HCT116 (cell line): ENCODE measurements at regions not wholly inside any gene's neighbourhood (a gene's known extent, or its start where the extent isn't known, plus 50 kb on each side); places are given as distances from the start of the nearest gene placed in this dataset.

Experiments used
- ATAC-seq: fragments of 200-7000 bp; cut with Tn5 transposase; 2 replicates; pipeline ENCODE4 v1.9.1; 2020; ENCODE audit warnings: mild to moderate bottlenecking, moderate library complexity
- BruUV-seq: library from RNA; stranded (reverse); fragments of 400-500 nt; replicated peaks from 2 replicates; lab custom pipeline; 2021; lab: Mats Ljungman, UMichigan
- CTCF ChIA-PET: fragments of 300-600 bp; sonication (Branson Sonifier 250); formaldehyde crosslinking; loops from one replicate; lab custom pipeline; 2021; ENCODE audit warnings: antibody characterized with exemption; lab: Charles Lee
- POLR2A ChIA-PET: fragments of 300-600, 350-600 bp; sonication (Branson Sonifier 250); formaldehyde crosslinking; loops from one replicate; lab custom pipeline; 2021; ENCODE audit warnings: antibody characterized with exemption; lab: Charles Lee
- RAD21 ChIA-PET, 2 experiments: fragments of 300-600 bp; sonication (Branson Sonifier 250); formaldehyde crosslinking; loops; one replicate each; lab custom pipeline; 2023; ENCODE audit warnings: low total read pairs in 2 of 2; ENCODE audit not compliant: uncharacterized antibody in 2 of 2, unreplicated experiment in 2 of 2, low non-redundant PET in 1 of 2; lab: Charles Lee
- DNase-seq: peaks from one replicate; pipeline ENCODE4 v3.0.0-alpha.2; 2010; ENCODE audit warnings: low read depth, low spot score
- H2AFZ ChIP-seq: fragments of 200-600 bp; shearing (Covaris generic), sonication (generic); 2 replicates; pipeline ENCODE4 v1.6.1; 2017; ENCODE audit warnings: low read depth, mixed run types, mixed read lengths, antibody characterized with exemption, low read length; ENCODE audit not compliant: poor library complexity, severe bottlenecking
- H3K27ac ChIP-seq: 2 replicates; pipeline ENCODE4 v1.5.1; 2012; ENCODE audit warnings: low read depth, low read length
- H3K27me3 ChIP-seq: fragments of 200-600 bp; sonication (generic); 2 replicates; pipeline ENCODE4 v1.6.1; 2016; ENCODE audit warnings: mixed run types, low read length, mixed read lengths; ENCODE audit not compliant: insufficient read depth
- H3K36me3 ChIP-seq, 2 experiments: fragments of 200-500 bp in 1 of 2; fragments of 200-600 bp in 1 of 2; sonication (Bioruptor generic) in 1 of 2; sonication (generic) in 1 of 2; 2 replicates each; pipeline versions ENCODE4 v1.5.1 to v1.6.1; 2014 to 2016; ENCODE audit warnings: low read length in 2 of 2, inconsistent platforms in 1 of 2, mixed read lengths in 1 of 2, mixed run types in 1 of 2; ENCODE audit not compliant: insufficient read depth in 2 of 2, control insufficient read depth in 1 of 2
- H3K4me1 ChIP-seq, 2 experiments: fragments of 200-600 bp in 1 of 2; sonication (generic) in 1 of 2; 2 replicates each; pipeline versions ENCODE4 v1.5.1 to v1.6.1; 2012 to 2017; ENCODE audit warnings: low read length in 2 of 2, inconsistent platforms in 1 of 2, mild to moderate bottlenecking in 1 of 2, mixed read lengths in 1 of 2, mixed run types in 1 of 2, moderate library complexity in 1 of 2; ENCODE audit not compliant: insufficient read depth in 2 of 2, control insufficient read depth in 1 of 2
- H3K4me2 ChIP-seq: fragments of 200-600 bp; sonication (generic); 2 replicates; pipeline ENCODE4 v1.6.1; 2017; ENCODE audit warnings: mixed run types, low read length, mixed read lengths
- H3K4me3 ChIP-seq, 2 experiments: fragments of 200-600 bp in 1 of 2; sonication (generic) in 1 of 2; replicated peaks in 1 of 2; 2 replicates each; pipeline ENCODE4 v1.5.1; 2011 to 2016; ENCODE audit warnings: low read length in 2 of 2, control low read depth in 1 of 2, low read depth in 1 of 2, mild to moderate bottlenecking in 1 of 2, mixed read lengths in 1 of 2, mixed run types in 1 of 2
- H3K79me2 ChIP-seq: fragments of 200-600 bp; sonication (generic); 2 replicates; pipeline ENCODE4 v1.6.1; 2017; ENCODE audit warnings: mild to moderate bottlenecking, mixed run types, low read length, moderate library complexity, mixed read lengths; ENCODE audit not compliant: insufficient read depth
- H3K9ac ChIP-seq: fragments of 200-600 bp; sonication (generic); 2 replicates; pipeline ENCODE4 v1.6.1; 2016; ENCODE audit warnings: low read length, mixed read lengths
- H3K9me2 ChIP-seq: fragments of 200-600 bp; sonication (generic), shearing (Covaris generic); 2 replicates; pipeline ENCODE4 v1.6.1; 2017; ENCODE audit warnings: mixed run types, mild to moderate bottlenecking, moderate library complexity; ENCODE audit not compliant: insufficient read depth
- H3K9me3 ChIP-seq, 2 experiments: fragments of 200-500 bp in 1 of 2; fragments of 200-600 bp in 1 of 2; sonication (Bioruptor generic) in 1 of 2; sonication (generic) in 1 of 2; 2 replicates each; pipeline ENCODE4 v1.6.1; 2014 to 2017; ENCODE audit warnings: low read length in 2 of 2, mixed read lengths in 2 of 2, inconsistent platforms in 1 of 2, low read depth in 1 of 2, mild to moderate bottlenecking in 1 of 2, mixed run types in 1 of 2, moderate library complexity in 1 of 2; ENCODE audit not compliant: control insufficient read depth in 1 of 2, insufficient read depth in 1 of 2
- H4K20me1 ChIP-seq: fragments of 200-600 bp; sonication (generic), shearing (Covaris generic); 2 replicates; pipeline ENCODE4 v1.6.1; 2017; ENCODE audit warnings: mixed run types, mild to moderate bottlenecking, moderate library complexity; ENCODE audit not compliant: insufficient read depth
- CBX3 ChIP-seq: IDR thresholded peaks from 2 replicates; pipeline ENCODE4 v1.6.1; 2012; ENCODE audit warnings: low read depth
- CEBPB ChIP-seq: IDR thresholded peaks from 2 replicates; pipeline ENCODE4 v1.6.1; 2012; ENCODE audit warnings: low read depth
- EZH2 ChIP-seq: fragments of 200-600 bp; sonication (generic); IDR thresholded peaks from 2 replicates; pipeline ENCODE4 v1.6.1; 2017; ENCODE audit warnings: antibody characterized with exemption, mixed run types
- JUND ChIP-seq: IDR thresholded peaks from 2 replicates; pipeline ENCODE4 v1.6.1; 2012
- MAX ChIP-seq: IDR thresholded peaks from 2 replicates; pipeline ENCODE4 v1.6.1; 2012
- POLR2AphosphoS5 ChIP-seq: IDR thresholded peaks from 2 replicates; pipeline ENCODE4 v1.6.1; 2011; ENCODE audit warnings: mild to moderate bottlenecking, low read depth, low read length, moderate library complexity
- RAD21 ChIP-seq: IDR thresholded peaks from 2 replicates; pipeline ENCODE4 v1.6.1; 2012; ENCODE audit warnings: low read depth, mild to moderate bottlenecking
- SRF ChIP-seq: IDR thresholded peaks from 2 replicates; pipeline ENCODE4 v1.6.1; 2012; ENCODE audit warnings: low read depth
- TCF7L2 ChIP-seq: IDR thresholded peaks from 2 replicates; pipeline ENCODE4 v1.7.0; 2011; ENCODE audit warnings: borderline replicate concordance, inconsistent platforms; ENCODE audit not compliant: insufficient read depth, insufficient read length; ENCODE audit errors: extremely low read depth
- intact Hi-C: fragments of 100-400 bp; cut with micrococcal nuclease; formaldehyde crosslinking; loops from 2 replicates; pipeline ENCODE4 v1.10.0; 2022
- TF ChIP-seq, protein P1 (sequence below): IDR thresholded peaks from 2 replicates; pipeline ENCODE4 v1.6.1; 2011; ENCODE audit warnings: mild to moderate bottlenecking, low read length, moderate library complexity; ENCODE audit not compliant: insufficient replicate concordance; ENCODE audit errors: extremely low read depth

DNA sequence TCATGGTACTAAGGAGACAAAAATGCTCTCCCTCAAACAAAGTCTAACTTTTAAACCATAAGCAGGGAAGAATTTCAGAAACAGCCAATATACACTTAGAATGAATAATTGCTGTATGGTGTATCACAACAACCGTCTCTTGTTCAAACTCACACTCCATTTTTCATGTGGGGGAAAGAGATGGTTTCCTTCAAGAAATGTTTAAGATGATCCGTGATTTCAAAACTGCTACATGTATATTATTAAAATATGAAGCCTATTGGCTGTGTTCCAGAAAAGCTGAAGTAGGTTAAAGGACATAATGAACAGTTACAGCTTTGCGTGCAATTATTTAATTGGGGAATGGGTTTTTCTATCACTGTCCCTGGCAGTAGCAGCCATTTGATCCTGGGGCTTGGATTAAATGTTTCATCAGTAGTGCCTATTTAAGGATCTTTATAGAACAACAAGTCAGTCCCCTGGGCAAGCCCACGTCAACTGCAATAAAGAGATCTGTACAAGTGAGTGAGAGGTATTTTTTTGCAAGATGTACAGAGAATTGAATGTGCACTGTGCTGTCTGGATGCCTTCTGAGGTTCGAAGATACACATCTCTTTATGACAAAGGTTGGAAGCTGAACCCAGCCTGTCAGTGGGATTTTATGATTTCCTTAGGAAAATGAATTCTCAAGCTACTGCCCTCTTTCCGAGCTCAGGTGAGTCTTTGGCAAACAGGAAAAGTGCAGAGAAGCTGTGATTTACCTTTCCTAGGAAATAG lies 337.2 kb upstream of the RARB start:
- no peaks in the 10 kb centered on the region for H3K79me2 ChIP-seq
- H3K9me3 ChIP-seq: no peaks in the 10 kb centered on the region
- POLR2A ChIA-PET: no interaction called here
- no peak for TF ChIP-seq MAX
- TF ChIP-seq CEBPB: no peak
- no peak for TF ChIP-seq RAD21
- no peak for TF ChIP-seq POLR2AphosphoS5
- TF ChIP-seq SRF: no peak
- TF ChIP-seq, protein P1, sequence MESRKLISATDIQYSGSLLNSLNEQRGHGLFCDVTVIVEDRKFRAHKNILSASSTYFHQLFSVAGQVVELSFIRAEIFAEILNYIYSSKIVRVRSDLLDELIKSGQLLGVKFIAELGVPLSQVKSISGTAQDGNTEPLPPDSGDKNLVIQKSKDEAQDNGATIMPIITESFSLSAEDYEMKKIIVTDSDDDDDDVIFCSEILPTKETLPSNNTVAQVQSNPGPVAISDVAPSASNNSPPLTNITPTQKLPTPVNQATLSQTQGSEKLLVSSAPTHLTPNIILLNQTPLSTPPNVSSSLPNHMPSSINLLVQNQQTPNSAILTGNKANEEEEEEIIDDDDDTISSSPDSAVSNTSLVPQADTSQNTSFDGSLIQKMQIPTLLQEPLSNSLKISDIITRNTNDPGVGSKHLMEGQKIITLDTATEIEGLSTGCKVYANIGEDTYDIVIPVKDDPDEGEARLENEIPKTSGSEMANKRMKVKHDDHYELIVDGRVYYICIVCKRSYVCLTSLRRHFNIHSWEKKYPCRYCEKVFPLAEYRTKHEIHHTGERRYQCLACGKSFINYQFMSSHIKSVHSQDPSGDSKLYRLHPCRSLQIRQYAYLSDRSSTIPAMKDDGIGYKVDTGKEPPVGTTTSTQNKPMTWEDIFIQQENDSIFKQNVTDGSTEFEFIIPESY: no peak
- TF ChIP-seq CBX3: no peak
- TF ChIP-seq JUND: no peak
- TF ChIP-seq EZH2: no peak
- TF ChIP-seq TCF7L2: no peak
- intact Hi-C loops: no loop called here
- H3K4me3 ChIP-seq: no peak overlapping the region
- no peaks in the 10 kb centered on the region for H3K36me3 ChIP-seq
- H3K27ac ChIP-seq: no peak overlapping the region
- ATAC-seq (no peak), DNase-seq (no peak)
- no peak overlapping the region for H3K9ac ChIP-seq
- no peak overlapping the region for H2AFZ ChIP-seq
- H3K9me2 ChIP-seq: no peaks in the 10 kb centered on the region
- CTCF ChIA-PET: no interaction called here
- no peaks in the 10 kb centered on the region for H3K4me1 ChIP-seq
- RAD21 ChIA-PET: no interaction called here
- BruUV-seq: no TSS peak
- H4K20me1 ChIP-seq: no peaks in the 10 kb centered on the region
- H3K27me3 ChIP-seq: peaks cover 17% of the 10 kb centered on the region; the same call in 1 of the 2 replicates
- H3K4me2 ChIP-seq: no peak overlapping the region
